ENCODE measurements at regions not wholly inside any gene's neighbourhood (a gene's known extent, or its start where the extent isn't known, plus 50 kb on each side); places are given as distances from the start of the nearest gene placed in this dataset.
"Not testable (repeated sequence)": the region's sequence is repeated elsewhere in the genome, so short reads cannot be mapped to it uniquely, and the experiment has no call there.

DNA sequence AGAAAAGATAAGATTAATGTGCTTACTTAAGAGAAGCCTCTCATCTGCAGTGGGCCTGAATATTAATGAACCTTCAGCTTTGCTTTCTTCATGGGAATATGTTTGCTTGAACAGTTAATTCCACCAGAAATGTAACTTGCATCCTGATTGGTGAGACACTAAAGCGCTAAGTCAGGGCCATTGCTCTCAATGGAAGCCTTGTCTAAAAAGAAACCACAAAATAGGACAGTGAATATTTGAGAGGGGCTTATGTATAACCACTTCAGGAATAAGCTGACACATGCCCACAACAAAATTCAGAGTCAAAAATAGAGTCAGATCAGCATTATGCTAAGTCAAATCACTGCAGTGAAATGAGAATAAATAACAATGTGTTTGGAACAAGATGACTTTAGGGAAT is 1125.8 kb downstream of the STIM2 start:
- no peak for DNase-seq

DNA sequence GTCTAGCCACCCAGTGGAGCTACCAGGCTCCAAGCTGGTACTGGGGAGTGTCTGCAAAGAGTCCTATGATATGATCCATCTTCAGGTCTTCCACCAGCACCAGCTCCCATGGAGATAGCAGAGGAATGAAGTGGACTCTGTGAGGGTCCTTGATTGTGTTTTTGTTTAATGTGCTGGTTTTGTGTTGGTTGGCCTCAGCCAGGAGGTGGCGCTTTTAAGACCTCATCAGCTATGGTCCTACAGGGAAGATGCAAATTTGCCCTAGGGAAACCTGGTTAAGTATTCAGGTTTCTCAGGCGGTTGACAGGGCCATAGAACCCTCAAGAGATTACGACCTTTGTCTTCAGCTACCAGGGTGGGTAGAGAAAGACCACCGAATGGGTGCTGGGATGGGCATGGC is 1141.1 kb downstream of the STIM2 start:
- DNase-seq, result no peak

DNA sequence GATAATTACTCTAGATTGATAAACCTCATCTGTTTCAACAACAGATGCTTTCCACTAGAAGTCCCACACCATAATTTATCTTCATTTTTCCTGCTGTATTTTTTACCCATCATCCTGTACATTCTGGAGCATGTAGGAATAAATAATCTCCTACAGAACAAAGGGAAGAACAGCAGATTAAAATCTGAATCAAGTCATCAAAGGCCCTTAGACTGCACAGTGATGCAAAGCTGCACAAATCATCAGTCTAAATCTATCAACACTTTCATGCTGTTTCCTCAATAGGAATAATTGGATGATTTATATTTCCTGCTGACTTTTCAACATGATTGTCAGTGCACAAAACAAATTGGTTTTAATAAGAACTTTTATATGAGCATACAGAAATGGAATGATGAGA is 1143.9 kb downstream of the STIM2 start:
- no peak for DNase-seq

DNA sequence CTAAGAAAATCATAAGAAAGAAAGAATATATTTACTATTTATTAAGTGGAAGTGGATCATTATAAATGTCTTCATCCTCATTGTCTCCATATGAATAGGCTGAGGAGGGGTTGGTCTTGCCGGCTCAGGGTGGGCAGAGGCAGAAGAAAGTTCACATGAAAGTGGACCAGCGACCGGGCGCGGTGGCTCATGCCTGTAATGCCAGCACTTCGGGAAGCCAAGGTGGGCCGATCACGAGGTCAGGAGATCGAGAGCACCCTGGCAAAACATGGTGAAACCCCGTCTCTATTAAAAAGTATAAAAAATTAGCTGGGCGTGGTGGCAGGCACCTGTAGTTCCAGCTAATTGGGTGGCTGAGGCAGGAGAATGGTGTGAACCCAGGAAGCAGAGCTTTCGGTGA is 1145.4 kb downstream of the STIM2 start:
- no peak for DNase-seq

DNA sequence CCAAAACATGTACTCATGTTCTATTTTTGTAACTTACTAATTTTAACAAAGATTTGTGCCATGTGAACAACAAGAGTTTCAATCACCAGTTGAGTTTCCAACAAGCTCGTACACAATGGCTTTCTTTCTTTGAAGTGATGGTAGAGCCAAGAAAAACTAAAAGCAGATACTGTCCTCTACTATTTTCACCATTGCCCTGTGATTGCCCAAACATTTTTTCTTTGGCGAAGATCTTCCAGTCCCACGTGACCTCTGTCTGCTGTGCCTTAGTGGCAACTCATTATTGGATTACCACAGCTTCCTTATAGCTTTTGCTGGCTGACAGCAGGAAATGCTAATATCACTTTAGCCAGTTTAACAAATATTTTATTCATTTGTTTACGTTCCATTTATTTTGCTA is 1147.1 kb downstream of the STIM2 start:
- no peak for DNase-seq

DNA sequence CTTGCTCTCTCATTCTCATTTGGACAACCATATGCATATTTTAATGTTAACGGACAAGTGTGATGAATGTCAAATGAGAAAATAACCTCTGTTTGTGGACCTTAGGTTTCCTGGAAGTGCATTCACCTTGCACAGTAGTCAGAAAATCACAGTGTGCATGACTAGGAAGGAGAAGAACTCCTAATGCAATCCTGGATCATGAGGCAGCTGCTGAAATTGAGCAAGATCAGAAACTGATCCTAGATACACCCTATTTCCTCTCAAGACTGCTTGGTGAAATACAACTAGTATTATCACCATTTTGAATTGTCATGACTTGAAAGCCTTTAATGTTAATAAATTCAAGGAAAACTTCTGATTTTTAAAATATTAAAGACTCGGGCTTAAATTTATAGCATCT is 1148.9 kb downstream of the STIM2 start:
- DNase-seq, result no peak

DNA sequence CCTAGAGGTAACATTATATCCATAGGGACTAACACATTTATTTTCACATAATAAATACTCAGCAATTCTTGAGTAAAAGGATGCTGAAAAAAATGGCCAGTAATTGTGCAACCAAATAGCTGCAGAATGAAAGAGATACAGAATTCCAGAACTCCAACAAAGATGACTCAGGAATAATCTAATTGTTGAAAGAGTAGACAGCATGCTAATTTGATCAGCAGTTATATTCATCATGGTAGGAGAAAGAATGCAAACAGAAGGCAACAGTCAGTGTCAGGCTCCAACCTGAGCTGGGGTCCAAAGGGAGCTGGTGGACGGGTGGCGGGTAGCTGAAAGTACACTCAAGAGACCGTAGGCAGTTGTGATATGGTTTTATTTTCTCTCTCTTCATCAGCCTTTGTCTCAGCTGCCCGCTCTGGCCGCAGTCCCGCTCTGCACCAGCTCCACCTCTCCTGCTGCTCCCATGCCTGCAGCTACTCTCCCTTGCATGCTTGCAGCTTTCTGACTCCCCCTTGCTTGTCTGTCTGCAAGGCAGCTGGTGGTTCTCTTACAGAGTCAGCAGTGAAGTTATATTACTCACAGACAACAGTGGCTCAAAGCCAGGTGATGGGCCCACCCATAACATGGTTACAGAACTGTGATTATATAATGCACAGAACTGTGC is 1150.1 kb downstream of the STIM2 start:
- DNase-seq, result peak; percentile 10

DNA sequence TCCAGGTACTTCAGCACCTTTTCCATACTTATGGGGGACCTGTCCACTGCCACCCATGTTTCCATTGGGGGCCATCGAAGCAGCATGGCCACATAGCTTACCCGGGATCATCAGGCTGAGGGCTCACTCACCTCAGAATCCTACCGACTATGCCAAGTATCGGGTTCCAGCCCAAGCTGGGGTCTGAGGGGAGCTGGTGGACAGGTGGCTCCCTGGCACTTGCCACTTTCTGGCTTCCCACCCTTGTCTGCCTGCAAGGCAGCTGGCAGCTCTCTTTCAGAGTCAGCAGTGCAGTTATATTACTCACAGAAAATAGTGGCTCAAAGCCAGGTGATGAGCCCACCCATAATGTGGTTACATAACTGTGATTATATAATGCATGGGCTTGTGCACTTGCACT is 1153.8 kb downstream of the STIM2 start:
- DNase-seq, result no peak

DNA sequence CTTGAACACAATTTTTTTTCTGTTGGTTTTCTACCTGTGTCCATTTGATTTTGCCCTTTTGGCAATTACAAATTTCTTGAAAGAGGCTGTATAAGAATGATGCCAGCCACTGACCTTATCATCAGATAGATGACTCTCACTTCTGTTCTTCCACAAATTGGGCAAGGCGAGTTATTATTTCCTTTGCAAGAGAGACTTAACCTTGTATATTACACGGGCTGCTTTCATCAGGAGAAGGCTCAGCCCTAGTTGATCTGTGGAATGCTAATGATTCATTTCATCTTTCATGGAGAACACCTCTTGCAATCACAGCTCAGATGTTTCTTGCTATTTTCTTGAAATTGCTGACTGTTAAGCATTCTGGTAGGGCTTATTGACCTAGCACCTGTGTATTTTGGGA is 1155.4 kb downstream of the STIM2 start:
- no peak for DNase-seq

DNA sequence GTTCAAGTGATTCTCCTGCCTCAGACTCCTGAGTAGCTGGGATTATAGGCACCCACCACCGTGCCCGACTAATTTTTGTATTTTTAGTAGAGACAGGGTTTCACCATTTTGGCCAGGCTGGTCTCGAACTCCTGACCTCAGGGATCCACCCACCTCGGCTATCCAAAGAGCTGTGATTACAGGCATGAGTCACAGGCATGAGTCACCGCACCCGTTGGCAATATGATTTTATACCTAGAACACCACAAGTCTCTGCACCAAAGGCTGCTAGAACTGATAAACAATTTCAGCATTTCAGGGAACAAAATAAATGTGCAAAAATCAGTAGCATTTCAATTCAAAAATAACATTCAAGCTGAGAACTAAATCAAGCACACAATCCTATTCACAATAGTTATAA is 1177.6 kb downstream of the STIM2 start:
- DNase-seq, result not testable (repeated sequence)

DNA sequence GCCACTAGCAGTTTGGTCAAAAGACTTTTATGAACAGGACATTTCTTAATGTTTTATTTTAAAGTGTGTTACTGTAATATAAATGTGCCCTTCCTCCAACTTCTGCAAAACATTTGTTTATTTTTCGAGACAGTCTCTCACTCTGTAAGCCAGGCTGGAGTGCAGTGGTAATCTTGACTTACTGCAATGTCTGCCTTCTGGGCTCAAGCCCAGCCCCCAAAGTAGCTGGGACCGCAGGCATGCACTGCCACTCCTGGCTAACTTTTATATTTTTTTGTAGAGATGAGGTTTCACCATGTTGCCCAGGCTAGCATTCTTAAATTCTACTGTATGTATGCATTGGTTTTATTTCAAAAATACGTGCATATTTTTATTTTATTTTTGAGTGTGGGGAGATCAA is 1201.9 kb downstream of the STIM2 start:
- no peak for DNase-seq

DNA sequence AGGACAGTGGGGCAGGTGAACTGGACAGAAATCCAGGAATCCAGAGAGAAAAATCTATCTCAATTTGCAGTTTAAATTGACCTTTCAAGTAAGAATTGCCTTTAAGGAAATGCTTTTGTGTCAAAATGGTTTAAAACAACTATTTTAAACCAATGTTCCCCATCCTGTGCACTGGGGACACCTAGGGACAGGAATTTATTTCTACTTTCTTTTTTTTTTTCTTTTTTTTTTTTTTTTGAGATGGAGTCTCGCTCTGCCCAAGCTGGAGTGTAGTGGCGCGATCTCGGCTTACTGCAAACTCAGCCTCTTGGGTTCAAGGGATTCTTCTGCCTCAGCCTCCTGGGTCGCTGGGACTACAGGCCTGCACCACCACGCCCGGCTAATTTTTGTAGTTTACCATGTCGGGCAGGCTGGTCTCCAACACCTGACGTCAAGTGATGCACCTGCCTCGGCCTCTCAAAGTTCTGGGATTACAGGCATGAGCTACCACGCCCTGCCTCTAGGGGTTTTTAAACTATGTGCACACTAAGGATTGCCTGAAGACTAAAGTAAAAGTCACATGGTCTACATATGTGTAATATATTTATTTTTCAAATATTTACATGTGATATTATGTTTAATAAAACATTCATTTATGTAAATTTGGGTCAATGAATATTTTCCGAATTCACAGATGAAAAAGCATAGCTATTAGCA is 1213.4 kb downstream of the STIM2 start:
- no peak for DNase-seq

DNA sequence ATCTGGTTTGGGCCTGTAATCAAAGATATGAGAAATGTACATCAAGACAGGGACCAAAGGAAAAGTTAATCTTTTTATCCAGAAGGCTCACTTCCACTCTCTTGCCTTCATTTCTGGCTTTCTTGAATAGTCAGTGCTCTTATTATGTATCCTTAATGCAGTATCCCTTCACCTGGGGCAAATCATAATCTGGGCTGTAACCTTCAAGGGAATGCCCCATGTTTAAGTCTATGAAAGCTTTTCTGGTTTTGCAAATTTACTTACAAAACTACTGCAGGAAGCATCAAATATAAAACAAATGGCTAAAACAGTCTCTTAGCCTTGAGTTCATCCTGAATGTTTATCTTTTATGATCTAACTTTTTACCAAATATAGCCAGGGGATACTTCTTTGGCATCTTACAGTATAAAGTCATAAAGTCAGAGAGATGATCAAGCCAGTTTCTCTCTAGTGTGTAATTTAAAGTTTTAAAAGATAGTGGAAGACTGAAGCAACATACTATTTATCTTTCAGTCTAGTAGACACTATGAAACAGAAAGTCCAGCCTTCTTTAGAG is 1214.8 kb downstream of the STIM2 start:
- no peak for DNase-seq

DNA sequence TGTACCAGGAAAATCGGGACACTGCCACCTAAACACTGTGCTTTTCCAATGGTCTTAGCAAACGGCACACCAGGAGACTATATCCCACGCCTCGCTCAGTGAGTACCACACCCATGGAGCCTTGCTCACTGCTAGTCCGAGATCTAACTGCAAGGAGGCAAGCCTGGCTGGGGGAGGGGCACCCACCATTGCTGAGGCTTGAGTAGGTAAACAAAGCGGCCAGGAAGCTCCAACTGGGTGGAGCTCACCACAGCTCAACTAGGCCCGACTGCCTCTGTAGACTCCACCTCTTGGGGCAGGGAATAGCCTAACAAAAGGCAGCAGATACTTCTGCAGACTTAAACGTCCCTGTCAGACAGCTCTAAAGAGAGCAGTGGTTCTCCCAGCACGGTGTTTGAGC is 1216.6 kb downstream of the STIM2 start:
- DNase-seq, result not testable (repeated sequence)

DNA sequence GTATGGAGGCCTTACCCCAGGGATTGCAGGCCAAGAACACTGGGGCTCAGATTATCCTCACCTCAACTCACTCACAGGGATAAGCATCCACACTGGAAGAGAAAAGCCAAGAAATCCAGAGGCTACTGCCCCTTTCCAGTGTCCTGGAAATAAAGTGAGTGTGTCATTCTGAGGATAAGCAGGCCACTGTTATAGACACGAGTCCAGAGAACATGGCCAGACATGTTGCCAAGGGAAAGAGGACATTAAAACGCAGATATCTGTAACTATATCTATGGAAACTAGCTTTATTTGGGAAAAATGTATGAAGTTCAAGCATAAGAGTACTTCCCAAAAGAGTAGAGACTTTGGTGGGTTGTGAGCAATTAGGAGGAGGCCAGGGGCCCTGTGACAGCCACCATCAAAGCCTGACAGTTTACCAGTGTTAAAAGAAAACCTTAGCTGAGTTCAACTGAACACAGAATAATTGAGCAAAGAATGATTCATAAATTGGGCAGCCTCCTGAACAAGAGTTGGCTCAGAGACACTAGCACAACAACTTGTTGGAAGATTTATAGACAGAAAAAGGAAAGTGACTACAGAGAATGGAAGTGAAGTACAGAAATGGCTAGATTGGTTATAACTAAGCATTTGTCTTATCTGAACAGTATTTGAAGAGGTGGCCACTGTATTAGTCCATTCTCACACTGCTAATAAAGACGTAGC is 1222.2 kb downstream of the STIM2 start:
- no peak for DNase-seq

DNA sequence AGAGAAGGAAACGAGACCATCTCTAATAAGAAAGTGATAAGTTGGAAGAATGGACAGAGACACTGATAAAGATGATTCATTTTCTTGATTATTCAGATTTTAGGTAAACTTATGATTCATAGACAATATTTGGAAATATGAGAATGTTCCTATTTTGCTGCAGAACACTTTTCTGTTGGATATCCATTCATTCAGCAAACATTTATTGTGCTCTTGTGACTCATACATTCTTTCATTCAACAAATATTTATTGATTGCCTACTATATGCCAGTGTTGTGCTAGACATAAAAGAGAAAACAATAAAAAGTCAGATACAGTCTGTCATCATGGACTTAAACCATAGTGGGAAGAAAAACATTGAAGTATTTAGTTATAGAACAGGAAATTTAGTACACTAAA is 1232.0 kb downstream of the STIM2 start:
- DNase-seq, result no peak

DNA sequence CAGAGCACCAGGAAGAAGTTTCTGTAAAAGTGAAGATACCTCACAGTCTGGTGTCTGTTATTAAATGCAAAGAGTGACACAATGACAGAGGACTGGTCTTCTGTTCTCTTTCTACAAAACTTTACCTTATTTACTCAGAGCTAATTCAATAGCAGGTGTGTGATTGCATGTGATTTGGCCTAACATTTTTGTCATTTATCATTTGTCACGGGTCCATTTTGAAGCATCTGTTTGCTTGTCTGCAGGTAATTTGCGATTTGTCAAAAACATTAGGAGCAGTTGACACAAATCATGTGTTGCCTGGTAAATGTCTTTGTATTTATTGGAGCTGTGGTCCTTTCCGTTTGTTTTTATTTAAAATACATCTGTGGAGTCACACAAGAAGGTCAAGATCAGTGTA is 1232.4 kb downstream of the STIM2 start:
- no peak for DNase-seq

DNA sequence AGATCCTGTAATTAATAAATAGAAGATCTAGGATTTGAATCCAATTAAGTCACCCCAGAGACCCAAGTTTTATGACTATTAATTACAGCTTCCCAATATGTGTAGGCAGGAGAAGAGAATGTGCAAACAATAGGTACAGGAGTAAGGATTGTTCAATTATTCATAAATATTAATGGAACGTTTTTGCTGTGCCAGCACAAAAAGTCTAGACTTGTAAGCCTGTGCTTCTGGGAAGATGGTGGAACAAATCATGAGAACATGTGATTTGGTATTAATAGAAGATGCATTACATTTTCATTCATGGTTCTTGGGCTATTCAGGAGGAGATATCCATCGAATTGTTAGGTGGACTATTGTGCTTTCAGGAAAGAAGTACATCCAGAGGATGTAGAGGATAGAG is 1240.9 kb downstream of the STIM2 start:
- no peak for DNase-seq

DNA sequence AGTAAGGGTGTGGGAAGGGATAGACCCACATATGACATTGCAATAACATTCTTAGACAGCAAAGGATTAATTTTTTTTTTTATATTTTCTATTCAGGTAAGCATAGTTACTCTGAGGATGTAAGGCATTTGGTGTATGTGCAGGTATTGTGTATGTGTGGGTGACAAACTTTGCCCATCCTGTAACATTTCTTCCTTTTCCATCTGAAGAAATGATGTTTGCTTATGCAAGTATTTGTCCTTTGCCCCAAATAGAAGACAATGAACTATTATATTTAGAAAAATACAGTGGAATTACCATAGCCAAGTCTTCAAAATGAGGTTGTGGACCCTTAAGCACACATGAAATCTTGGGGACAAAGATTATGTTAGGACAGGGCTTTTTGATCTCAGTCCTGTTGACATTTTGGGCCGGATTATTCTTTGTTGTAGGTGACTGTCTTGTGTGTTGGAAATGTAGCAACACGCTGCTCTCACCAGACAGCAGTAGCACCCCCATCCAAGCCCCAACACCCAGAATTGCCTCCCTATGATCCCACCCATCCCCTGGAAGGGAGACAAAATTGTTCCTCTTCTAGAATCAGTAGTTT is 1244.7 kb downstream of the STIM2 start:
- DNase-seq, result no peak

DNA sequence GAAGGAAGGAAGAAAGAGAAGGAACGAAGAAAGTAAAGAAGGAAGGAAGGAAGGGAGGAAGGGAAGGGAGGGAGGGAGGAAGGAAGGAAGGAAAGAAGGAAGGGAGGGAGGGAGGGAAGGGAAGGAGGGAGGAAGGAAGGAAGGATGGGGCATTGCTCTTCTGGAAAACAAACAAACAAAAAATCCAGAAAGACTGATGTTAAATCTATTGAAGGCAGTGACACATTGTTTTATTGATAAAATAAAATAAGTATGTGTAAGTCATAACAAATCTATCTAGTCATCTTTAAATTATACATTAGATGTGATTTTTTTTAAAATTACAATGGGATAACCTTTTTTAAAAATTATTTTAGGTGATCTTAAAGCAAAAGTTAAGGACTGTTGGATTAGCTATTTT is 1245.5 kb downstream of the STIM2 start:
- no peak for DNase-seq

DNA sequence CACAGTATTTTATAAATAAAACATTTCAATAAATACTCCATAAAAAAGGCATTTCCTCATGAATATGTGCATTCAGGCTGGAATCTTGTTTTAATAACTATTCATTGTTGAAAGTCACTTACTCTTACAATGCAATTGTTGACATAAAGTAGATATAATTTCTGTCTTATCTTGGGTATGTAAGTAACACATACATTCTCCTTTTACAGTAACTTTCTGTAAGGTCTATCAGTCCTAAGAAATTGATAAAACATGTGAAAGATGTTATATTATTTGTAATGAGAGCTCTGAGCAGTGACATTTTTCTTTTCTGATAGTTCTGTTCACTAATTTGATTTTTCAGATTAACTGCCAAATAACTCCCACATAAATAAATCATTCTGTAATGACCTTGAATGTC is 1249.2 kb downstream of the STIM2 start:
- no peak for DNase-seq

DNA sequence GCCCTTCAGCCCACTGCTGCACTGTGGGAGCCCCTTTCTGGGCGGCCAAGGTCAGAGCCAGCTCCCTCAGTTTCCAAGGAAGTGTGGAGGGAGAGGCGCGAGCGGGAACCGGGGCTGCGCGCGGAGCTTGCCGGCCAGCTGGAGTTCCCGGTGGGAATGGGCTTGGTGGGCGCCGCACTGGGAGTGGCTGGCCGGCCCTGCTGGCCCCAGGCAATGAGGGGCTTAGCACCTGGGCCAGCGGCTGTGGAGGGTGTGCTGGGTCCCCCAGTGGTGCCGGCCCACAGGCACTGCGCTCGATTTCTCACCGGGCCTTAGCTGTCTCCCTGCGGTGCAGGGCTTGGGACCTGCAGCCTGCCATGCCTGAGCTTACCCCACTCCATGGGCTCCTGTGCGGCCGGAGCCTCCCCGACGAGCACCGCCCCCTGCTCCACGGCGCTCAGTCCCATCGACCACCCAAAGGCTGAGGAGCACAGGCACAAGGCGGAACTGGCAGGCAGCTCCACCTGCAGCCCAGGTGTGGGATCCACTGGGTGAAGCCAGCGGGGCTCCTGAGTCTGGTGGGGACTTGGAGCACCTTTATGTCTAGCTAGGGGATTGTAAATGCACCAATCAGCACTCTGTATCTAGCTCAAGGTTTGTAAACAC is 1252.2 kb downstream of the STIM2 start:
- not testable (repeated sequence) for DNase-seq

DNA sequence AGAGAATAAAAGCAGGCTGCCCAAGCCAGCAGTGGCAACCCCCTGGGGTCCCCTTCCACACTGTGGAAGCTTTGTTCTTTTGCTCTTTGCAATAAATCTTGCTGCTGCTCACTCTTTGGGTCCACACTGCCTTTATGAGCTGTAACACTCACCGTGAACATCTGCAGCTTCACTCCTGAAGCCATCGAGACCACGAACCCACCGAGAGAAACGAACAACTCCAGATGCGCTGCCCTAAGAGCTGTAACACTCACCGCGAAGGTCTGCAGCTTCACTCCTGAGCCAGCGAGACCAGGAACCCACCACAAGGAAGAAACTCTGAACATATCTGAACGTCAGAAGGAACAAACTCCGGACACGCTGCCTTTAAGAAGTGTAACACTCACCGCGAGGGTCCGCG is 1252.9 kb downstream of the STIM2 start:
- not testable (repeated sequence) for DNase-seq

All from amniotic stem cell (primary cell).